RWPE2 (cell line): ENCODE measurements at regions not wholly inside any gene's neighbourhood (a gene's known extent, or its start where the extent isn't known, plus 50 kb on each side); places are given as distances from the start of the nearest gene placed in this dataset.
A peak's percentile ranks its signal among the peaks of the same experiment; 100 is the strongest.
"Not testable (repeated sequence)": the region's sequence is repeated elsewhere in the genome, so short reads cannot be mapped to it uniquely, and the experiment has no call there.

Source experiments
- ATAC-seq: fragments of 200-7000 bp; cut with Tn5 transposase; 3 replicates; pipeline ENCODE4 v1.9.1; 2021; ENCODE audit warnings: low read depth
- DNase-seq: peaks from one replicate; pipeline ENCODE4 v3.0.0-alpha.2; 2020; ENCODE audit warnings: low spot score
- H3K27ac ChIP-seq: fragments of 450-650 bp; 2 replicates; pipeline ENCODE4 v1.5.1; 2017; ENCODE audit warnings: mild to moderate bottlenecking; ENCODE audit not compliant: poor library complexity, severe bottlenecking
- H3K27me3 ChIP-seq: fragments of 250-450 bp; sonication (Bioruptor Pico); 2 replicates; pipeline ENCODE4 v1.5.1; 2021; ENCODE audit warnings: mild to moderate bottlenecking, moderate library complexity; ENCODE audit not compliant: insufficient read depth, poor library complexity, severe bottlenecking
- H3K36me3 ChIP-seq: fragments of 250-450 bp; sonication (Bioruptor Pico); 2 replicates; pipeline ENCODE4 v1.5.1; 2020; ENCODE audit warnings: low read depth, mild to moderate bottlenecking, moderate library complexity
- H3K4me1 ChIP-seq: fragments of 250-450 bp; sonication (Bioruptor Pico); 2 replicates; pipeline ENCODE4 v1.5.1; 2021; ENCODE audit warnings: mild to moderate bottlenecking, moderate library complexity; ENCODE audit not compliant: insufficient read depth, poor library complexity, severe bottlenecking
- H3K4me3 ChIP-seq: fragments of 250-450 bp; sonication (Bioruptor Pico); 2 replicates; pipeline ENCODE4 v1.5.1; 2021; ENCODE audit warnings: mild to moderate bottlenecking, moderate library complexity; ENCODE audit not compliant: severe bottlenecking
- H3K9me3 ChIP-seq: fragments of 250-450 bp; sonication (Bioruptor Pico); 2 replicates; pipeline ENCODE4 v1.5.1; 2021; ENCODE audit warnings: mild to moderate bottlenecking, moderate library complexity; ENCODE audit not compliant: severe bottlenecking
- TF ChIP-seq, protein P1 (sequence below): fragments of 450-650 bp; IDR thresholded peaks from one replicate; pipeline ENCODE4 v1.5.1; 2017; ENCODE audit warnings: mild to moderate bottlenecking, moderate library complexity; ENCODE audit not compliant: poor library complexity, severe bottlenecking

DNA sequence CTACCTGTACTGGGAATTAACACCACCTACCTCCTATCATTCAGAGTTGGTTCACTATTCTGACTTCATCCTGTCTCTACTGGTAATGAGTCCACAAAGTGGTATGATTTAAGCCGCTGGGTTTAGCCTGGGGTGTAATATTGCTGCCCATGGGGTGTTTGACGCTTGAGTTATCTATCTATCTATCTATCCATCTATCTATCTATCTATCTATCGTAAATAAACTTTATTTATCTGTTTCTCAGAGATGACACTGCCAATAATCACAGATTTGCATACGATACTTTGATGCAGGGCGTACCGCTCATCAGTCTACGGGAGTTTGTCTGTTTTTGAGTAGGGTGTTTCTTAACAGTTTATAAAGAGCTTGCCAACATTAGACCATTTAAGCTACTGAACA is 73.6 kb upstream of the ZNF184 start:
- no peak for ATAC-seq
- Histone ChIP-seq H3K27me3 (no peaks in the 10 kb centered on the region), H3K4me1 (peaks cover 9% of the 10 kb centered on the region), H3K36me3 (no peaks in the 10 kb centered on the region), H3K27ac (no peak overlapping the region), H3K9me3 (no peaks in the 10 kb centered on the region), H3K4me3 (no peak overlapping the region)
- no peak for DNase-seq
- TF ChIP-seq, protein P1, sequence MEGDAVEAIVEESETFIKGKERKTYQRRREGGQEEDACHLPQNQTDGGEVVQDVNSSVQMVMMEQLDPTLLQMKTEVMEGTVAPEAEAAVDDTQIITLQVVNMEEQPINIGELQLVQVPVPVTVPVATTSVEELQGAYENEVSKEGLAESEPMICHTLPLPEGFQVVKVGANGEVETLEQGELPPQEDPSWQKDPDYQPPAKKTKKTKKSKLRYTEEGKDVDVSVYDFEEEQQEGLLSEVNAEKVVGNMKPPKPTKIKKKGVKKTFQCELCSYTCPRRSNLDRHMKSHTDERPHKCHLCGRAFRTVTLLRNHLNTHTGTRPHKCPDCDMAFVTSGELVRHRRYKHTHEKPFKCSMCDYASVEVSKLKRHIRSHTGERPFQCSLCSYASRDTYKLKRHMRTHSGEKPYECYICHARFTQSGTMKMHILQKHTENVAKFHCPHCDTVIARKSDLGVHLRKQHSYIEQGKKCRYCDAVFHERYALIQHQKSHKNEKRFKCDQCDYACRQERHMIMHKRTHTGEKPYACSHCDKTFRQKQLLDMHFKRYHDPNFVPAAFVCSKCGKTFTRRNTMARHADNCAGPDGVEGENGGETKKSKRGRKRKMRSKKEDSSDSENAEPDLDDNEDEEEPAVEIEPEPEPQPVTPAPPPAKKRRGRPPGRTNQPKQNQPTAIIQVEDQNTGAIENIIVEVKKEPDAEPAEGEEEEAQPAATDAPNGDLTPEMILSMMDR, result no peak

DNA sequence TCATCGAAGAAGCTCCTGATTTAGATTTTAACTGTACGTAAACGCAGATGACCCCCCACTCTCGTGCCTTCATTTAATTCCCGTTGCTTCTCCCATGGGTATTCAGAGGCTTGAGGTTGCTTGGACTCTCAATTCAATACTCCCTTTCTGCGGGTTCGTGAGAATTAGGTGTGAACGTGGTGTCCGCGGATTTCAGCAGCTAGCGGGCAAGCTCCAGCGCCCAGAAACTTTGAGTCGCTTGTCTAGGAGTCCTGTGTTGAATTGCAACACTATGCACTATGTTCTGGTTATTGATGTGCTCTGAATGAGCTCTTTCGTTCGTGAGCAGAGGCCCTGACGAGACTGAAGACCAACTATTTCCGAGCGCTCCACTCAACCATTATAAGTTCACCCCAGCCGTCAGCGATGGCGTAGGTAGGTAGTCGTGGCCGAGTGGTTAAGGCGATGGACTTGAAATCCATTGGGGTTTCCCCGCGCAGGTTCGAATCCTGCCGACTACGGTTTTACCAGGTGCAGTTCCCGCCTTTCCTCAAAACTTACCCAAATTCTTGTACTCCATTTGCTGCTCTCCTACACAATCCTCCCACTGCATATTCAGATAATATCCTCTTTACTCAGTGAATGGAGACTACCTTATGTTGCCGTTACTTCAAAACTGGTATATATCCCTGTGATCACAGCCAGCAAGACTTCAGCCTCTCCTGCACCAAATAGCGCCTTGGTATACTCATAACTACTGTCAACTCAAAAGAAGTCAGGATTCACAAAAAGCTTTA is 72.6 kb upstream of the ZNF184 start:
- no peaks in the 10 kb centered on the region for H3K9me3 ChIP-seq
- TF ChIP-seq, protein P1, result no peak
- ATAC-seq, result peak; percentile 55
- no peaks in the 10 kb centered on the region for H3K36me3 ChIP-seq
- peak overlapping the region; percentile 51 for H3K27ac ChIP-seq
- H3K4me3 ChIP-seq, result peak overlapping the region; percentile 41
- DNase-seq, result peak; percentile 83
- H3K27me3 ChIP-seq, result no peaks in the 10 kb centered on the region
- H3K4me1 ChIP-seq, result peaks cover 9% of the 10 kb centered on the region

DNA sequence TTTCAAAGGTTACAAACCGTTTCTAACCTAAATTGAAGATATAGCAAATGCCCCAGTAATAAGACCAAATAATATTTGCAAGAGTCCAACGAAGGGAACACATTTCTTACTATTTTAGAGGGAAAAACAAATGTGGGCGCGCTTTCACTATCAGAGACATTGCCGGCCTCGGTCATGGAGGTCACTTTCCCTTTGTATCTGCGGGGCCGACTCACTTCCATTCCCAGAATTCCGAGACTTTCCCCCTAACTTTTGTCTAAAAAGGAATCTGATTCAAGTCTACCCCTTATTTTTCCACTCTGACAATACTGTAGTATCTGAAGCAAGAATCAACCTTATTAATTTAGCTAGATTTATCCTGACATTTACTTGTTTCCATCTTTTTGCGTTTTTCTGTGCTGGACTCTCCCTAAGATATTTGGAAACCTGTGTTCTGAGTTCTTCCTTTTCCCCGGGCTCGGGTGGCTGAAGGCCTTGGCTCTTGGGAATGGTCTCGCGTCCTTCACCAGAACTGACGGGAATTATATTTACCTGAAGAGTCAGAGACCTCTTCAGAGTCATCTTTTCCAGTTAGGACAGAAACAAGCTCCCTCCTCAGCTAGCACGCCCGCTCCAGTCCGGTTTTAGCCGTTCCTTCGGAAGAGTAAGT is 71.8 kb upstream of the ZNF184 start:
- peaks cover 9% of the 10 kb centered on the region for H3K4me1 ChIP-seq
- H3K4me3 ChIP-seq, result peak overlapping the region; percentile 41
- H3K36me3 ChIP-seq, result no peaks in the 10 kb centered on the region
- ATAC-seq (peak; percentile 17), DNase-seq (no peak)
- H3K27me3 ChIP-seq, result no peaks in the 10 kb centered on the region
- no peaks in the 10 kb centered on the region for H3K9me3 ChIP-seq
- peak overlapping the region; percentile 51 for H3K27ac ChIP-seq
- TF ChIP-seq, protein P1, result no peak

DNA sequence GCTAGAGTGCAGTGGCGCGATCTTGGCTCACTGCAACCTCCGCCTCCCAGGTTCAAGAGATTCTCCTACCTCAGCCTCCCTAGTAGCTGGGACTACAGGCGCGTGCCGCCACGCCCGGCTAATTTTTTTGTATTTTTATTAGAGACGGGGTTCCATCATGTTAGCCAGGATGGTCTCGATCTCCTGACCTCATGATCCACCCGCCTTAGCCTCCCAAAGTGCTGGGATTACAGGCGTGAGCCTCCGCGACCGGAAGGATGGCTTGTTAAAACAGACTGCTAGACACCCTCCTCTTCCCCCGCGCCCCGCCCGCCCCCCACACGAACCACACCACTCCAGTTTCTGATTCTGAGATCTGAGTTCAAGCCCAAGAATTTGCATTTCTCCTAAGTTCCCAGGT is 71.2 kb upstream of the ZNF184 start:
- H3K4me1 ChIP-seq, H3K27me3 ChIP-seq, H3K36me3 ChIP-seq, H3K9me3 ChIP-seq, ATAC-seq, DNase-seq: not testable (repeated sequence)
- H3K27ac ChIP-seq, result peak overlapping the region; percentile 51
- peak overlapping the region; percentile 41 for H3K4me3 ChIP-seq

DNA sequence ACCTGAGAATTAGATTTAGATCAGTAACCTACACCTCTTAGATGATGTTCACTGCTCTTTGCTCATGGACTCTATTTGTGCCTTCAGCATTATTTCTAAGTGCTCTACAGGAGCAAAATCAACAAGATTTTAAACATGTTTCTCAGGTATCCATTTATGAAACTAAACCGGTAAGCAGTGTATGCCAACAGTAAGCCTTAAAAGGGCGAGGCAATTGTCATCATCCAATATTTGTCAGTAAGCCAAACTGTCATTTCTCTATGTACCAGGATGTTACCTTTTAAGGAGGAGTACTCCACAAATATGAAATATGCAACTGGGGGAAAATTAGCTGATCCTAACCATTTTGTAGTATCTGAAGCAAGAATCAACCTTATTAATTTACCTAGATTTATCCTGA is 69.6 kb upstream of the ZNF184 start:
- DNase-seq (no peak), ATAC-seq (no peak)
- Histone ChIP-seq H3K4me3 (no peak overlapping the region), H3K27ac (no peak overlapping the region), H3K9me3 (no peaks in the 10 kb centered on the region), H3K4me1 (peaks cover 9% of the 10 kb centered on the region), H3K27me3 (no peaks in the 10 kb centered on the region), H3K36me3 (no peaks in the 10 kb centered on the region)
- TF ChIP-seq, protein P1, result no peak
